ENCODE measurements at regions not wholly inside any gene's neighbourhood (a gene's known extent, or its start where the extent isn't known, plus 50 kb on each side); places are given as distances from the start of the nearest gene placed in this dataset.

GRCh38 chr6:26284537-26285142, 80.4 kb upstream of the BTN3A2 start:
- peak; percentile 6 to 10 (median 8) for ATAC-seq (replicated peaks in 1 of 4)
- WGBS (ENCODE audit: insufficient coverage), result 0% methylated on average over 12 of the region's 23 CpGs
- H3K27ac ChIP-seq (ENCODE audit: low read length), result peak overlapping the region; percentile 81
- DNase-seq, result peak in 34 of 35 experiments; percentile 37 to 79 (median 60)
- peaks cover 14 to 19% of the 10 kb centered on the region in 2 experiments for H3K4me1 ChIP-seq (ENCODE audit: control insufficient read depth in 1 of 2, extremely low read depth in 1 of 2, insufficient read depth in 2 of 2, low read length in 2 of 2)
- ChIA-PET POLR2A (interaction anchor here (0.6 to 4.8 kb wide), 29 partner anchors 11 to 1609 kb away, joined by 3 to 57 read pairs (median 5); a partner anchor contains a TSS), CTCF (interaction anchor here (0.7 to 2.8 kb wide), 11 partner anchors 11 to 860 kb away, joined by 3 to 25 read pairs (median 4); a partner anchor contains a TSS)
- peak overlapping the region; percentile 84 to 92 (median 88) for H3K4me3 Mint-ChIP-seq
- peaks cover 4 to 5% of the 10 kb centered on the region in 2 donors for H3K27me3 Mint-ChIP-seq
- peaks cover 30 to 41% (median 31%) of the 10 kb centered on the region in 3 donors for H3K4me1 Mint-ChIP-seq
- H3K27ac Mint-ChIP-seq, result peak overlapping the region; percentile 92 to 93
- H3K9me3 ChIP-seq, result no peaks in the 10 kb centered on the region
- peaks cover 0 to 4% (median 0%) of the 10 kb centered on the region in 3 donors for H3K9me3 Mint-ChIP-seq
- no peaks in the 10 kb centered on the region for H3K36me3 ChIP-seq (ENCODE audit: control insufficient read depth in 2 of 2, extremely low read depth in 1 of 2, insufficient read depth in 1 of 2, low read length in 1 of 2)
- H3K36me3 Mint-ChIP-seq, result peaks cover 14% of the 10 kb centered on the region
- H3K4me3 ChIP-seq (ENCODE audit: control insufficient read depth in 1 of 2, extremely low read depth in 1 of 2, low read length in 1 of 2), result peak overlapping the region; percentile 50 to 84
- no peaks in the 10 kb centered on the region for H3K27me3 ChIP-seq (replicated peaks in 1 of 2; ENCODE audit: control insufficient read depth in 2 of 2, extremely low read depth in 1 of 2, insufficient read depth in 2 of 2, low read length in 1 of 2)

- peak; percentile 77 to 87 (median 80) for ATAC-seq (replicated peaks in 1 of 4)
- ChIA-PET POLR2A (interaction anchor here (0.6 to 4.8 kb wide), 28 partner anchors 11 to 1608 kb away, joined by 3 to 57 read pairs (median 6); a partner anchor contains a TSS), CTCF (interaction anchor here (0.7 to 2.8 kb wide), 12 partner anchors 11 to 860 kb away, joined by 3 to 25 read pairs (median 3); a partner anchor contains a TSS)
- H3K27ac ChIP-seq (ENCODE audit: low read length), result peak overlapping the region; percentile 81
- peaks cover 30 to 41% (median 31%) of the 10 kb centered on the region in 3 donors for H3K4me1 Mint-ChIP-seq
- H3K36me3 ChIP-seq (ENCODE audit: control insufficient read depth in 2 of 2, extremely low read depth in 1 of 2, insufficient read depth in 1 of 2, low read length in 1 of 2), result no peaks in the 10 kb centered on the region
- no peaks in the 10 kb centered on the region for H3K27me3 ChIP-seq (replicated peaks in 1 of 2; ENCODE audit: control insufficient read depth in 2 of 2, extremely low read depth in 1 of 2, insufficient read depth in 2 of 2, low read length in 1 of 2)
- peak overlapping the region; percentile 92 to 93 for H3K27ac Mint-ChIP-seq
- H3K27me3 Mint-ChIP-seq, result peaks cover 4 to 5% of the 10 kb centered on the region in 2 donors
- DNase-seq, result peak; percentile 86 to 97 (median 91)
- peaks cover 13% of the 10 kb centered on the region for H3K36me3 Mint-ChIP-seq
- peaks cover 14 to 19% of the 10 kb centered on the region in 2 experiments for H3K4me1 ChIP-seq (ENCODE audit: control insufficient read depth in 1 of 2, extremely low read depth in 1 of 2, insufficient read depth in 2 of 2, low read length in 2 of 2)
- H3K4me3 ChIP-seq (ENCODE audit: control insufficient read depth in 1 of 2, extremely low read depth in 1 of 2, low read length in 1 of 2), result peak overlapping the region; percentile 50 to 84
- WGBS (ENCODE audit: insufficient coverage), result under 1% methylated on average over 31 of the region's 53 CpGs
- H3K4me3 Mint-ChIP-seq, result peak overlapping the region; percentile 84 to 92 (median 88)
- no peaks in the 10 kb centered on the region for H3K9me3 ChIP-seq
- H3K9me3 Mint-ChIP-seq, result peaks cover 0 to 4% (median 0%) of the 10 kb centered on the region in 3 donors
These were observed 79.6 kb upstream of the BTN3A2 start for GRCh38 chr6:26285143-26286134.

- Histone ChIP-seq H3K27ac (ENCODE audit: low read length) (peak overlapping the region; percentile 81), H3K9me3 (no peaks in the 10 kb centered on the region), H3K36me3 (ENCODE audit: control insufficient read depth in 2 of 2, extremely low read depth in 1 of 2, insufficient read depth in 1 of 2, low read length in 1 of 2) (no peaks in the 10 kb centered on the region), H3K4me1 (ENCODE audit: control insufficient read depth in 1 of 2, extremely low read depth in 1 of 2, insufficient read depth in 2 of 2, low read length in 2 of 2) (peaks cover 14 to 19% of the 10 kb centered on the region in 2 experiments), H3K4me3 (ENCODE audit: control insufficient read depth in 1 of 2, extremely low read depth in 1 of 2, low read length in 1 of 2) (peak overlapping the region; percentile 50 to 84), H3K27me3 (replicated peaks in 1 of 2; ENCODE audit: control insufficient read depth in 2 of 2, extremely low read depth in 1 of 2, insufficient read depth in 2 of 2, low read length in 1 of 2) (no peaks in the 10 kb centered on the region)
- DNase-seq, result peak; percentile 51 to 95 (median 72)
- WGBS (ENCODE audit: insufficient coverage), result 6% methylated on average over 6 of the region's 18 CpGs
- Mint-ChIP-seq H3K4me1 (peaks cover 30 to 41% (median 31%) of the 10 kb centered on the region in 3 donors), H3K27me3 (peaks cover 4 to 5% of the 10 kb centered on the region in 2 donors), H3K27ac (peak overlapping the region; percentile 92 to 93), H3K4me3 (peak overlapping the region; percentile 84 to 92 (median 88)), H3K36me3 (peaks cover 4% of the 10 kb centered on the region), H3K9me3 (peaks cover 0 to 4% (median 0%) of the 10 kb centered on the region in 3 donors)
- ATAC-seq (replicated peaks in 1 of 4), result no peak
- POLR2A ChIA-PET, result interaction anchor here (0.6 to 4.8 kb wide), 7 partner anchors 13 to 1607 kb away, joined by 4 to 57 read pairs (median 14); a partner anchor contains a TSS
- CTCF ChIA-PET, result interaction anchor here in 1 of 2 donors (0.6 to 2.8 kb wide), 5 partner anchors 12 to 235 kb away, joined by 3 to 25 read pairs (median 5); a partner anchor contains a TSS
These were observed 78.7 kb upstream of the BTN3A2 start for GRCh38 chr6:26286168-26286877.

GRCh38 chr6:26288155-26288554, 76.8 kb upstream of the BTN3A2 start:
- peaks cover 4 to 5% of the 10 kb centered on the region in 2 donors for H3K27me3 Mint-ChIP-seq
- WGBS (ENCODE audit: insufficient coverage), result 100% methylated on average over 2 of the region's 6 CpGs
- H3K36me3 Mint-ChIP-seq, result peaks cover 4% of the 10 kb centered on the region
- ATAC-seq (replicated peaks in 1 of 4) (no peak), DNase-seq (no peak)
- Histone ChIP-seq H3K9me3 (no peaks in the 10 kb centered on the region), H3K4me3 (ENCODE audit: control insufficient read depth in 1 of 2, extremely low read depth in 1 of 2, low read length in 1 of 2) (no peak overlapping the region), H3K27me3 (replicated peaks in 1 of 2; ENCODE audit: control insufficient read depth in 2 of 2, extremely low read depth in 1 of 2, insufficient read depth in 2 of 2, low read length in 1 of 2) (no peaks in the 10 kb centered on the region), H3K4me1 (ENCODE audit: control insufficient read depth in 1 of 2, extremely low read depth in 1 of 2, insufficient read depth in 2 of 2, low read length in 2 of 2) (peaks cover 9 to 12% of the 10 kb centered on the region in 2 experiments), H3K27ac (ENCODE audit: low read length) (no peak overlapping the region), H3K36me3 (ENCODE audit: control insufficient read depth in 2 of 2, extremely low read depth in 1 of 2, insufficient read depth in 1 of 2, low read length in 1 of 2) (no peaks in the 10 kb centered on the region)
- H3K4me3 Mint-ChIP-seq, result no peak overlapping the region
- no peak overlapping the region for H3K27ac Mint-ChIP-seq
- H3K9me3 Mint-ChIP-seq, result peaks cover 0 to 4% (median 0%) of the 10 kb centered on the region in 3 donors
- H3K4me1 Mint-ChIP-seq, result peaks cover 20 to 28% (median 21%) of the 10 kb centered on the region in 3 donors
- CTCF ChIA-PET, result no interaction called here
- POLR2A ChIA-PET, result interaction anchor here in 1 of 2 donors (0.6 kb wide), 1 partner anchor 24 kb away, joined by 7 read pairs; no protein-coding TSS in a partner anchor

- Mint-ChIP-seq H3K4me1 (peaks cover 5 to 9% (median 7%) of the 10 kb centered on the region in 3 donors), H3K4me3 (no peak overlapping the region), H3K27ac (no peak overlapping the region), H3K27me3 (peaks cover 4 to 5% of the 10 kb centered on the region in 2 donors), H3K36me3 (peaks cover 4% of the 10 kb centered on the region), H3K9me3 (peaks cover 0 to 4% (median 0%) of the 10 kb centered on the region in 3 donors)
- ATAC-seq (replicated peaks in 1 of 4) (no peak), DNase-seq (no peak)
- no peak overlapping the region for H3K27ac ChIP-seq (ENCODE audit: low read length)
- peaks cover 0 to 2% of the 10 kb centered on the region in 2 experiments for H3K4me1 ChIP-seq (ENCODE audit: control insufficient read depth in 1 of 2, extremely low read depth in 1 of 2, insufficient read depth in 2 of 2, low read length in 2 of 2)
- no peak overlapping the region for H3K4me3 ChIP-seq (ENCODE audit: control insufficient read depth in 1 of 2, extremely low read depth in 1 of 2, low read length in 1 of 2)
- no peaks in the 10 kb centered on the region for H3K9me3 ChIP-seq
- no peaks in the 10 kb centered on the region for H3K36me3 ChIP-seq (ENCODE audit: control insufficient read depth in 2 of 2, extremely low read depth in 1 of 2, insufficient read depth in 1 of 2, low read length in 1 of 2)
- WGBS (ENCODE audit: insufficient coverage), result 93% methylated on average over 2 of the region's 5 CpGs
- H3K27me3 ChIP-seq (replicated peaks in 1 of 2; ENCODE audit: control insufficient read depth in 2 of 2, extremely low read depth in 1 of 2, insufficient read depth in 2 of 2, low read length in 1 of 2), result no peaks in the 10 kb centered on the region
- CTCF ChIA-PET, result no interaction called here
- POLR2A ChIA-PET, result interaction anchor here in 1 of 2 donors (0.6 kb wide), 3 partner anchors 63 to 73 kb away, joined by 3 to 5 read pairs (median 3); no protein-coding TSS in a partner anchor
These were observed 74.1 kb upstream of the BTN3A2 start for GRCh38 chr6:26290941-26291340.
